HEK293 (cell line): ENCODE measurements at regions not wholly inside any gene's neighbourhood (a gene's known extent, or its start where the extent isn't known, plus 50 kb on each side); places are given as distances from the start of the nearest gene placed in this dataset.
A peak's percentile ranks its signal among the peaks of the same experiment; 100 is the strongest.

ENCODE experiments used
- BCL11B ChIP-seq: fragments of 450-650 bp; formaldehyde crosslinking; IDR thresholded peaks from 2 replicates; pipeline ENCODE4 v1.5.1; 2016; ENCODE audit warnings: low read depth, missing biosample characterization, missing genetic modification characterization
- HOXC10 ChIP-seq: sonication (generic); formaldehyde crosslinking; IDR thresholded peaks from 2 replicates; pipeline ENCODE4 v1.8.1; 2023; ENCODE audit warnings: mild to moderate bottlenecking, missing genetic modification reagents
- KLF16 ChIP-seq: fragments of 450-650 bp; formaldehyde crosslinking; IDR thresholded peaks from 2 replicates; pipeline ENCODE4 v1.5.1; 2017; ENCODE audit warnings: missing biosample characterization, missing genetic modification characterization
- MEIS1 ChIP-seq: sonication (generic); formaldehyde crosslinking; IDR thresholded peaks from 2 replicates; pipeline ENCODE4 v1.8.1; 2022; ENCODE audit warnings: missing genetic modification reagents, mild to moderate bottlenecking, borderline replicate concordance
- PRDM1 ChIP-seq: fragments of 450-650 bp; formaldehyde crosslinking; IDR thresholded peaks from 2 replicates; pipeline ENCODE4; 2016; ENCODE audit warnings: missing biosample characterization, missing genetic modification characterization
- SP2 ChIP-seq: fragments of 450-650 bp; formaldehyde crosslinking; IDR thresholded peaks from 2 replicates; pipeline ENCODE4 v1.5.1; 2016; ENCODE audit warnings: missing biosample characterization, missing genetic modification characterization
- ZBTB8A ChIP-seq: fragments of 450-650 bp; formaldehyde crosslinking; IDR thresholded peaks from 2 replicates; pipeline ENCODE4 v1.5.1; 2016; ENCODE audit warnings: missing biosample characterization, missing genetic modification characterization
- ZNF140 ChIP-seq: fragments of 450-650 bp; formaldehyde crosslinking; IDR thresholded peaks from 2 replicates; pipeline ENCODE4 v1.5.1; 2016; ENCODE audit warnings: missing biosample characterization, missing genetic modification characterization
- ZNF155 ChIP-seq: fragments of 450-650 bp; formaldehyde crosslinking; IDR thresholded peaks from 2 replicates; pipeline ENCODE4 v1.5.1; 2016; ENCODE audit warnings: missing biosample characterization, missing genetic modification characterization
- ZNF157 ChIP-seq: fragments of 450-650 bp; formaldehyde crosslinking; IDR thresholded peaks from 2 replicates; pipeline ENCODE4 v1.5.1; 2016; ENCODE audit warnings: missing biosample characterization, missing genetic modification characterization
- ZNF19 ChIP-seq: fragments of 450-650 bp; formaldehyde crosslinking; IDR thresholded peaks from 2 replicates; pipeline ENCODE4; 2016; ENCODE audit warnings: missing biosample characterization, missing genetic modification characterization, low read depth
- ZNF335 ChIP-seq: fragments of 450-650 bp; formaldehyde crosslinking; conservative IDR thresholded peaks from 2 replicates; pipeline ENCODE4 v1.5.1; 2016; ENCODE audit warnings: missing biosample characterization, missing genetic modification characterization
- ZNF404 ChIP-seq: fragments of 450-650 bp; formaldehyde crosslinking; IDR thresholded peaks from 2 replicates; pipeline ENCODE4 v1.5.1; 2017; ENCODE audit warnings: missing biosample characterization, missing genetic modification characterization
- ZNF423 ChIP-seq: fragments of 450-650 bp; formaldehyde crosslinking; IDR thresholded peaks from 2 replicates; pipeline ENCODE4 v1.5.1; 2016; ENCODE audit warnings: missing biosample characterization, missing genetic modification characterization
- ZNF426 ChIP-seq: fragments of 450-650 bp; formaldehyde crosslinking; IDR thresholded peaks from 2 replicates; pipeline ENCODE4 v1.5.1; 2017; ENCODE audit warnings: missing biosample characterization, missing genetic modification characterization, mild to moderate bottlenecking, inconsistent platforms, moderate library complexity
- ZNF544 ChIP-seq: fragments of 450-650 bp; formaldehyde crosslinking; IDR thresholded peaks from 2 replicates; pipeline ENCODE4 v1.5.0; 2017; ENCODE audit warnings: missing biosample characterization, missing genetic modification characterization
- ZNF548 ChIP-seq: fragments of 450-650 bp; formaldehyde crosslinking; IDR thresholded peaks from 2 replicates; pipeline ENCODE4 v1.5.1; 2016; ENCODE audit warnings: missing biosample characterization, missing genetic modification characterization
- ZNF555 ChIP-seq: fragments of 450-650 bp; formaldehyde crosslinking; conservative IDR thresholded peaks from 2 replicates; pipeline ENCODE4 v1.5.1; 2017; ENCODE audit warnings: missing biosample characterization, mild to moderate bottlenecking, missing genetic modification characterization, inconsistent platforms
- ZNF596 ChIP-seq: fragments of 450-650 bp; IDR thresholded peaks from 2 replicates; pipeline ENCODE4 v1.5.0; 2018; ENCODE audit warnings: missing biosample characterization, mild to moderate bottlenecking, missing genetic modification characterization, moderate library complexity
- ZNF664 ChIP-seq: fragments of 450-650 bp; formaldehyde crosslinking; IDR thresholded peaks from 2 replicates; pipeline ENCODE4 v1.5.1; 2016; ENCODE audit warnings: missing biosample characterization, missing genetic modification characterization
- ZNF791 ChIP-seq: fragments of 450-650 bp; formaldehyde crosslinking; IDR thresholded peaks from 2 replicates; pipeline ENCODE4 v1.5.1; 2016; ENCODE audit warnings: missing biosample characterization, missing genetic modification characterization
- TF ChIP-seq, protein P1 (sequence below): IDR thresholded peaks from 2 replicates; pipeline ENCODE4 v1.6.1; 2011; ENCODE audit warnings: mild to moderate bottlenecking, low read depth, low read length, borderline replicate concordance
- TF ChIP-seq, protein P2 (sequence below): fragments of 450-650 bp; formaldehyde crosslinking; IDR thresholded peaks from 2 replicates; pipeline ENCODE4 v1.5.1; 2016; ENCODE audit warnings: missing biosample characterization, missing genetic modification characterization, low read depth
- TF ChIP-seq, protein P3 (sequence below): fragments of 450-650 bp; formaldehyde crosslinking; IDR thresholded peaks from 2 replicates; pipeline ENCODE4 v1.5.1; 2016; ENCODE audit warnings: missing biosample characterization, missing genetic modification characterization
- TF ChIP-seq, protein P4 (sequence below): fragments of 450-650 bp; formaldehyde crosslinking; IDR thresholded peaks from 2 replicates; pipeline ENCODE4 v1.5.1; 2016; ENCODE audit warnings: missing biosample characterization, missing genetic modification characterization
- TF ChIP-seq, protein P5 (sequence below): fragments of 450-650 bp; formaldehyde crosslinking; IDR thresholded peaks from 2 replicates; pipeline ENCODE4 v1.5.1; 2016; ENCODE audit warnings: missing biosample characterization, missing genetic modification characterization, borderline replicate concordance

DNA sequence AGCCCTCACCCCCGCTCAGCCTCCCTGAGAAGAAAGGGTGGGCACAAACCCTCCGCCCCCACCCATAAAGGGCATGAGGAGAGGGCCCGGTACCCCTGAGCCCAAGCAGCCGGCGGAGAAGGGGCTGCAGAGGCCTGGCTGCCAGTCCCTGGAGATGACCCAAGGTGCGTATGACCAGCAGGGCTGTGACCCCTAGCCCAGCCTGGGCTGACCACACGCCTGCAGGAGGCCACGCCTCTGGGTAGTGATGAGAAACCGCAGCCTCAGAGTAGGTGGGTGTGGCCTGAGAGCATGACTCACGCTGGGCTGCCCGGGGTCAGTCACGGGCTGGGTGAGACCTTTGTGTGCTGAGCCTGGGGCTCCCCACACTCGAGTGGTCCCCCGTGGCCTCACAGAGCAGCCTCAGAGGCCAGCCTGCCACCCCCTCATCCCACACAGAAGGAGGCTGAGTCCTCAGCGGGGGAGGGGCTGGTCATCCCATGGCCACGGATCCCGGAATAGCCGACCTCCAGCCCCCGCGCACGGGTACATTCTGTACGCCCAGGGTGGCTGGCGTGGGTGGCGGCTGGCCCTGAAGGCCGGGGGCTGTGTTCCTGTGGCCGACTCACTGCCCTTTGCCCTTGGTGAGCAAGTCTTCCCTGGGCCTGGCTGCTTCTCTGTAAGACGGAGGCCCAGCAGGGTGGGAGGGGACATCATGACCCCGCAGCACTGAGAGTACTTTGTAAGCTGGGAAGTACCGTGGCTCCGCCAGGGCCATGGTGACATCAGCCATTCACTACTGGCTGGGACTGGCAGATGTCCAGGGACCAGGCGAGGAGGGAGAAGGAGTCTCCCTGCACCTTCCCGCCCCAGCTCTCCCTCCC lies 110.8 kb upstream of the OTOS start (continued):
- TF ChIP-seq, protein P1, sequence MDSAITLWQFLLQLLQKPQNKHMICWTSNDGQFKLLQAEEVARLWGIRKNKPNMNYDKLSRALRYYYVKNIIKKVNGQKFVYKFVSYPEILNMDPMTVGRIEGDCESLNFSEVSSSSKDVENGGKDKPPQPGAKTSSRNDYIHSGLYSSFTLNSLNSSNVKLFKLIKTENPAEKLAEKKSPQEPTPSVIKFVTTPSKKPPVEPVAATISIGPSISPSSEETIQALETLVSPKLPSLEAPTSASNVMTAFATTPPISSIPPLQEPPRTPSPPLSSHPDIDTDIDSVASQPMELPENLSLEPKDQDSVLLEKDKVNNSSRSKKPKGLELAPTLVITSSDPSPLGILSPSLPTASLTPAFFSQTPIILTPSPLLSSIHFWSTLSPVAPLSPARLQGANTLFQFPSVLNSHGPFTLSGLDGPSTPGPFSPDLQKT: no peak
- TF ChIP-seq ZNF335 (tag by site-specific recombination) (no peak), ZNF426 (tag by site-specific recombination) (no peak), ZNF596 (tag by site-specific recombination) (no peak), BCL11B (no peak), ZNF19 (tag by site-specific recombination) (no peak), MEIS1 (CRISPR knock-in tag) (no peak), ZNF140 (tag by site-specific recombination) (no peak), ZNF664 (tag by site-specific recombination) (no peak), HOXC10 (CRISPR knock-in tag) (no peak), ZNF544 (tag by site-specific recombination) (no peak), SP2 (tag by site-specific recombination) (peak; percentile 48), ZNF555 (no peak), ZNF155 (tag by site-specific recombination) (no peak), ZNF423 (no peak), ZNF791 (no peak), PRDM1 (tag by site-specific recombination) (no peak), ZNF404 (tag by site-specific recombination) (no peak), ZNF157 (tag by site-specific recombination) (no peak), KLF16 (tag by site-specific recombination) (no peak), ZBTB8A (tag by site-specific recombination) (no peak), ZNF548 (tag by site-specific recombination) (no peak)
- TF ChIP-seq, protein P2, sequence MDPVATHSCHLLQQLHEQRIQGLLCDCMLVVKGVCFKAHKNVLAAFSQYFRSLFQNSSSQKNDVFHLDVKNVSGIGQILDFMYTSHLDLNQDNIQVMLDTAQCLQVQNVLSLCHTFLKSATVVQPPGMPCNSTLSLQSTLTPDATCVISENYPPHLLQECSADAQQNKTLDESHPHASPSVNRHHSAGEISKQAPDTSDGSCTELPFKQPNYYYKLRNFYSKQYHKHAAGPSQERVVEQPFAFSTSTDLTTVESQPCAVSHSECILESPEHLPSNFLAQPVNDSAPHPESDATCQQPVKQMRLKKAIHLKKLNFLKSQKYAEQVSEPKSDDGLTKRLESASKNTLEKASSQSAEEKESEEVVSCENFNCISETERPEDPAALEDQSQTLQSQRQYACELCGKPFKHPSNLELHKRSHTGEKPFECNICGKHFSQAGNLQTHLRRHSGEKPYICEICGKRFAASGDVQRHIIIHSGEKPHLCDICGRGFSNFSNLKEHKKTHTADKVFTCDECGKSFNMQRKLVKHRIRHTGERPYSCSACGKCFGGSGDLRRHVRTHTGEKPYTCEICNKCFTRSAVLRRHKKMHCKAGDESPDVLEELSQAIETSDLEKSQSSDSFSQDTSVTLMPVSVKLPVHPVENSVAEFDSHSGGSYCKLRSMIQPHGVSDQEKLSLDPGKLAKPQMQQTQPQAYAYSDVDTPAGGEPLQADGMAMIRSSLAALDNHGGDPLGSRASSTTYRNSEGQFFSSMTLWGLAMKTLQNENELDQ (tag by site-specific recombination): no peak
- TF ChIP-seq, protein P3, sequence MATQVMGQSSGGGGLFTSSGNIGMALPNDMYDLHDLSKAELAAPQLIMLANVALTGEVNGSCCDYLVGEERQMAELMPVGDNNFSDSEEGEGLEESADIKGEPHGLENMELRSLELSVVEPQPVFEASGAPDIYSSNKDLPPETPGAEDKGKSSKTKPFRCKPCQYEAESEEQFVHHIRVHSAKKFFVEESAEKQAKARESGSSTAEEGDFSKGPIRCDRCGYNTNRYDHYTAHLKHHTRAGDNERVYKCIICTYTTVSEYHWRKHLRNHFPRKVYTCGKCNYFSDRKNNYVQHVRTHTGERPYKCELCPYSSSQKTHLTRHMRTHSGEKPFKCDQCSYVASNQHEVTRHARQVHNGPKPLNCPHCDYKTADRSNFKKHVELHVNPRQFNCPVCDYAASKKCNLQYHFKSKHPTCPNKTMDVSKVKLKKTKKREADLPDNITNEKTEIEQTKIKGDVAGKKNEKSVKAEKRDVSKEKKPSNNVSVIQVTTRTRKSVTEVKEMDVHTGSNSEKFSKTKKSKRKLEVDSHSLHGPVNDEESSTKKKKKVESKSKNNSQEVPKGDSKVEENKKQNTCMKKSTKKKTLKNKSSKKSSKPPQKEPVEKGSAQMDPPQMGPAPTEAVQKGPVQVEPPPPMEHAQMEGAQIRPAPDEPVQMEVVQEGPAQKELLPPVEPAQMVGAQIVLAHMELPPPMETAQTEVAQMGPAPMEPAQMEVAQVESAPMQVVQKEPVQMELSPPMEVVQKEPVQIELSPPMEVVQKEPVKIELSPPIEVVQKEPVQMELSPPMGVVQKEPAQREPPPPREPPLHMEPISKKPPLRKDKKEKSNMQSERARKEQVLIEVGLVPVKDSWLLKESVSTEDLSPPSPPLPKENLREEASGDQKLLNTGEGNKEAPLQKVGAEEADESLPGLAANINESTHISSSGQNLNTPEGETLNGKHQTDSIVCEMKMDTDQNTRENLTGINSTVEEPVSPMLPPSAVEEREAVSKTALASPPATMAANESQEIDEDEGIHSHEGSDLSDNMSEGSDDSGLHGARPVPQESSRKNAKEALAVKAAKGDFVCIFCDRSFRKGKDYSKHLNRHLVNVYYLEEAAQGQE (tag by site-specific recombination): no peak
- TF ChIP-seq, protein P4, sequence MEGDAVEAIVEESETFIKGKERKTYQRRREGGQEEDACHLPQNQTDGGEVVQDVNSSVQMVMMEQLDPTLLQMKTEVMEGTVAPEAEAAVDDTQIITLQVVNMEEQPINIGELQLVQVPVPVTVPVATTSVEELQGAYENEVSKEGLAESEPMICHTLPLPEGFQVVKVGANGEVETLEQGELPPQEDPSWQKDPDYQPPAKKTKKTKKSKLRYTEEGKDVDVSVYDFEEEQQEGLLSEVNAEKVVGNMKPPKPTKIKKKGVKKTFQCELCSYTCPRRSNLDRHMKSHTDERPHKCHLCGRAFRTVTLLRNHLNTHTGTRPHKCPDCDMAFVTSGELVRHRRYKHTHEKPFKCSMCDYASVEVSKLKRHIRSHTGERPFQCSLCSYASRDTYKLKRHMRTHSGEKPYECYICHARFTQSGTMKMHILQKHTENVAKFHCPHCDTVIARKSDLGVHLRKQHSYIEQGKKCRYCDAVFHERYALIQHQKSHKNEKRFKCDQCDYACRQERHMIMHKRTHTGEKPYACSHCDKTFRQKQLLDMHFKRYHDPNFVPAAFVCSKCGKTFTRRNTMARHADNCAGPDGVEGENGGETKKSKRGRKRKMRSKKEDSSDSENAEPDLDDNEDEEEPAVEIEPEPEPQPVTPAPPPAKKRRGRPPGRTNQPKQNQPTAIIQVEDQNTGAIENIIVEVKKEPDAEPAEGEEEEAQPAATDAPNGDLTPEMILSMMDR (tag by site-specific recombination): no peak
- TF ChIP-seq, protein P5, sequence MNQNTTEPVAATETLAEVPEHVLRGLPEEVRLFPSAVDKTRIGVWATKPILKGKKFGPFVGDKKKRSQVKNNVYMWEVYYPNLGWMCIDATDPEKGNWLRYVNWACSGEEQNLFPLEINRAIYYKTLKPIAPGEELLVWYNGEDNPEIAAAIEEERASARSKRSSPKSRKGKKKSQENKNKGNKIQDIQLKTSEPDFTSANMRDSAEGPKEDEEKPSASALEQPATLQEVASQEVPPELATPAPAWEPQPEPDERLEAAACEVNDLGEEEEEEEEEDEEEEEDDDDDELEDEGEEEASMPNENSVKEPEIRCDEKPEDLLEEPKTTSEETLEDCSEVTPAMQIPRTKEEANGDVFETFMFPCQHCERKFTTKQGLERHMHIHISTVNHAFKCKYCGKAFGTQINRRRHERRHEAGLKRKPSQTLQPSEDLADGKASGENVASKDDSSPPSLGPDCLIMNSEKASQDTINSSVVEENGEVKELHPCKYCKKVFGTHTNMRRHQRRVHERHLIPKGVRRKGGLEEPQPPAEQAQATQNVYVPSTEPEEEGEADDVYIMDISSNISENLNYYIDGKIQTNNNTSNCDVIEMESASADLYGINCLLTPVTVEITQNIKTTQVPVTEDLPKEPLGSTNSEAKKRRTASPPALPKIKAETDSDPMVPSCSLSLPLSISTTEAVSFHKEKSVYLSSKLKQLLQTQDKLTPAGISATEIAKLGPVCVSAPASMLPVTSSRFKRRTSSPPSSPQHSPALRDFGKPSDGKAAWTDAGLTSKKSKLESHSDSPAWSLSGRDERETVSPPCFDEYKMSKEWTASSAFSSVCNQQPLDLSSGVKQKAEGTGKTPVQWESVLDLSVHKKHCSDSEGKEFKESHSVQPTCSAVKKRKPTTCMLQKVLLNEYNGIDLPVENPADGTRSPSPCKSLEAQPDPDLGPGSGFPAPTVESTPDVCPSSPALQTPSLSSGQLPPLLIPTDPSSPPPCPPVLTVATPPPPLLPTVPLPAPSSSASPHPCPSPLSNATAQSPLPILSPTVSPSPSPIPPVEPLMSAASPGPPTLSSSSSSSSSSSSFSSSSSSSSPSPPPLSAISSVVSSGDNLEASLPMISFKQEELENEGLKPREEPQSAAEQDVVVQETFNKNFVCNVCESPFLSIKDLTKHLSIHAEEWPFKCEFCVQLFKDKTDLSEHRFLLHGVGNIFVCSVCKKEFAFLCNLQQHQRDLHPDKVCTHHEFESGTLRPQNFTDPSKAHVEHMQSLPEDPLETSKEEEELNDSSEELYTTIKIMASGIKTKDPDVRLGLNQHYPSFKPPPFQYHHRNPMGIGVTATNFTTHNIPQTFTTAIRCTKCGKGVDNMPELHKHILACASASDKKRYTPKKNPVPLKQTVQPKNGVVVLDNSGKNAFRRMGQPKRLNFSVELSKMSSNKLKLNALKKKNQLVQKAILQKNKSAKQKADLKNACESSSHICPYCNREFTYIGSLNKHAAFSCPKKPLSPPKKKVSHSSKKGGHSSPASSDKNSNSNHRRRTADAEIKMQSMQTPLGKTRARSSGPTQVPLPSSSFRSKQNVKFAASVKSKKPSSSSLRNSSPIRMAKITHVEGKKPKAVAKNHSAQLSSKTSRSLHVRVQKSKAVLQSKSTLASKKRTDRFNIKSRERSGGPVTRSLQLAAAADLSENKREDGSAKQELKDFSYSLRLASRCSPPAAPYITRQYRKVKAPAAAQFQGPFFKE: no peak
